SU-DHL-6 (cell line): ENCODE measurements at regions not wholly inside any gene's neighbourhood (a gene's known extent, or its start where the extent isn't known, plus 50 kb on each side); places are given as distances from the start of the nearest gene placed in this dataset.

Source experiments
- EZH2phosphoT487 ChIP-seq: fragments of 200-600 bp; sonication (generic), shearing (Covaris generic); conservative IDR thresholded peaks from 2 replicates; pipeline ENCODE4 v1.6.1; 2018; ENCODE audit warnings: mild to moderate bottlenecking, antibody characterized with exemption, low read length, moderate library complexity, mixed read lengths
- TF ChIP-seq, protein P1 (sequence below): fragments of 200-600 bp; sonication (generic); IDR thresholded peaks from one replicate; pipeline ENCODE4 v1.5.1; 2017; ENCODE audit warnings: antibody characterized with exemption, mild to moderate bottlenecking, low read length, moderate library complexity; ENCODE audit not compliant: insufficient read depth, poor library complexity, severe bottlenecking

DNA sequence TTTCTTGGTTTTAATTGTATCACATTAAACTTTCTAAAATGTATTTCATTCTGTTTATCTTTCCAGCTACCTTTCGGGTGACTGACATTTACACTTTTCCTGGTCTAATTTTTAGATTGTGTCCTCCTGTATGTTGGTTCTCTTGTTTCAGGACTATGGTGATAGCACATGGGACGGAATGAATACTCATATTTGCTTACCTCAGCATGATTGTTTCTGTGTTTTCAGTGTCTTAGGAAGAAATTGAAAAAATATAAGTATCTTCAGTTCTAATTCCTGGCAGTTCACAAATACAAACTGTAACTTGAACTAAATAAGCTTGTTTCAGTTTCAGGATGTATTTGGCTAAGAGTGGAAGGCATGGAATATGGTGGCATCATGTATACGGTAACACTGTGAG, 80.1 kb upstream of the ROBO1 start:
- TF ChIP-seq, protein P1, sequence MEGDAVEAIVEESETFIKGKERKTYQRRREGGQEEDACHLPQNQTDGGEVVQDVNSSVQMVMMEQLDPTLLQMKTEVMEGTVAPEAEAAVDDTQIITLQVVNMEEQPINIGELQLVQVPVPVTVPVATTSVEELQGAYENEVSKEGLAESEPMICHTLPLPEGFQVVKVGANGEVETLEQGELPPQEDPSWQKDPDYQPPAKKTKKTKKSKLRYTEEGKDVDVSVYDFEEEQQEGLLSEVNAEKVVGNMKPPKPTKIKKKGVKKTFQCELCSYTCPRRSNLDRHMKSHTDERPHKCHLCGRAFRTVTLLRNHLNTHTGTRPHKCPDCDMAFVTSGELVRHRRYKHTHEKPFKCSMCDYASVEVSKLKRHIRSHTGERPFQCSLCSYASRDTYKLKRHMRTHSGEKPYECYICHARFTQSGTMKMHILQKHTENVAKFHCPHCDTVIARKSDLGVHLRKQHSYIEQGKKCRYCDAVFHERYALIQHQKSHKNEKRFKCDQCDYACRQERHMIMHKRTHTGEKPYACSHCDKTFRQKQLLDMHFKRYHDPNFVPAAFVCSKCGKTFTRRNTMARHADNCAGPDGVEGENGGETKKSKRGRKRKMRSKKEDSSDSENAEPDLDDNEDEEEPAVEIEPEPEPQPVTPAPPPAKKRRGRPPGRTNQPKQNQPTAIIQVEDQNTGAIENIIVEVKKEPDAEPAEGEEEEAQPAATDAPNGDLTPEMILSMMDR: no peak
- no peak for TF ChIP-seq EZH2phosphoT487
